BE2C (cell line): ENCODE measurements at regions not wholly inside any gene's neighbourhood (a gene's known extent, or its start where the extent isn't known, plus 50 kb on each side); places are given as distances from the start of the nearest gene placed in this dataset.
A peak's percentile ranks its signal among the peaks of the same experiment; 100 is the strongest.

Experiments
- DNase-seq: peaks from one replicate; pipeline ENCODE4 v3.0.0-alpha.2; 2020
- H3K27me3 ChIP-seq: fragments of 250-450 bp; sonication (Bioruptor Pico); 2 replicates; pipeline ENCODE4 v1.5.1; 2020; ENCODE audit warnings: mild to moderate bottlenecking
- H3K36me3 ChIP-seq: fragments of 250-450 bp; sonication (Bioruptor Pico); 2 replicates; pipeline ENCODE4 v1.5.1; 2020; ENCODE audit warnings: mild to moderate bottlenecking
- H3K4me1 ChIP-seq: fragments of 250-450 bp; sonication (Bioruptor Pico); 2 replicates; pipeline ENCODE4 v1.5.1; 2020
- H3K4me3 ChIP-seq: 2 replicates; pipeline ENCODE4 v1.5.1; 2011; ENCODE audit warnings: low read depth, low read length
- H3K9me3 ChIP-seq: fragments of 250-450 bp; sonication (Bioruptor Pico); 2 replicates; pipeline ENCODE4 v1.5.1; 2020
- CTCF ChIP-seq: IDR thresholded peaks from 2 replicates; pipeline ENCODE4 v1.5.1; 2012; ENCODE audit warnings: mild to moderate bottlenecking, low read depth, low read length

DNA sequence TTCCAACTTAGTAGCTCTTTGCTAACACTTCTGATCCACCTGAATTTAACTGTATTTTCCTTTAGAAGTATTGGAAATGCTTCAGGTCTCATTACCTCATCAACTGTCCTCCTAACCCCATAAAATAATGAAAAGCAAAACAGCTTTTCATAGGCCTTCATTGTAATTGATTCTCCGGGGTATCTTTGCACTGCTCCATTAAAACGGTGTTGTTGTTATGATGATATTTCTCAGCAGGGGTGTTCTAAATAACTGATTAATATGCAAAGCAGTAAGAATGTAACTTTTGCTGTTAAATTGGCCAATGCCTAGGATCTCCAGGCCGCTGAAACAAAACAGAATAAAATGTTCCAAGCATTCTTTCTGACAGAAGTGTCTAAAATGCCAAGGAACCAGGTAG is 1983.2 kb downstream of the EFNA5 start:
- no peak for TF ChIP-seq CTCF
- peaks cover 11% of the 10 kb centered on the region for H3K4me1 ChIP-seq
- no peak for DNase-seq
- H3K9me3 ChIP-seq, result no peaks in the 10 kb centered on the region
- no peaks in the 10 kb centered on the region for H3K36me3 ChIP-seq
- H3K4me3 ChIP-seq, result no peak overlapping the region
- H3K27me3 ChIP-seq, result no peaks in the 10 kb centered on the region

DNA sequence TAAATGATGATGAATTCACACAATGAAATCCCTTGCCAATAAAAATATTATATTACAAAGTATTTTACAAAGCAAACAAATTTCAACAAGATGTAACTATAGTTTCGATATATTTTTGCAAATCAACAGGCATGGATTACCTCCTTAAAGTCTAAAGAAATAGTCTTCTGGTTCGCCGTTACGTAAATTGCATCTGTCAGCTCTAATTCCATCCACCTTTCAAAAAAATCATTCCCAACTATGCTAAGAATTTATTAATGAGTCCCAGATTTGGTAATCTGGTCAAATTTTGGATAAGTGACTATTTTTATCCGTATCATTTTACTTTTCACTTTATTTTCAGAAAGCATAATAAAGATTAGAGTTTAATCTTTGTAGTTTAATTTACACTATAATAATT is 1984.9 kb downstream of the EFNA5 start:
- Histone ChIP-seq H3K9me3 (no peaks in the 10 kb centered on the region), H3K27me3 (no peaks in the 10 kb centered on the region), H3K36me3 (no peaks in the 10 kb centered on the region), H3K4me1 (peaks cover 12% of the 10 kb centered on the region), H3K4me3 (no peak overlapping the region)
- no peak for DNase-seq
- no peak for TF ChIP-seq CTCF

DNA sequence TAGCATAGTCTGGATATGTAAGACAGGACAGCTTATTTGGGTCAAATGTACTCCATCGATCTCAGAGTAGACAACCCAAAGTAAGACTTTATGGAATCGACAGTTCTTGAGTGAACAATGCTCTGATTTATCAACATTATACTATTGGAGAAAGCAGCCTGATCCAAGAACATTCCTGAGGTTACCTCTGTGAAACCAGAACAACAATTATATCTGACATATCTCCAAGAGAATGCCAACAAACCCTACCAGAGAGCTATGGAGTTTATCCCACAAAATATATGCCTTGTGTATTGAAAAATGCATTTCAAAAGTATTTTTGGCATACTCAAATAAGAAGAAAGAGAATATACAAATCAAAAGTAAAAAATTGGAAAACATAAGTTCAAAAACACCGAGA is 1985.9 kb downstream of the EFNA5 start:
- Histone ChIP-seq H3K36me3 (no peaks in the 10 kb centered on the region), H3K27me3 (no peaks in the 10 kb centered on the region), H3K4me3 (no peak overlapping the region), H3K4me1 (peaks cover 23% of the 10 kb centered on the region), H3K9me3 (no peaks in the 10 kb centered on the region)
- DNase-seq, result no peak
- TF ChIP-seq CTCF, result no peak

DNA sequence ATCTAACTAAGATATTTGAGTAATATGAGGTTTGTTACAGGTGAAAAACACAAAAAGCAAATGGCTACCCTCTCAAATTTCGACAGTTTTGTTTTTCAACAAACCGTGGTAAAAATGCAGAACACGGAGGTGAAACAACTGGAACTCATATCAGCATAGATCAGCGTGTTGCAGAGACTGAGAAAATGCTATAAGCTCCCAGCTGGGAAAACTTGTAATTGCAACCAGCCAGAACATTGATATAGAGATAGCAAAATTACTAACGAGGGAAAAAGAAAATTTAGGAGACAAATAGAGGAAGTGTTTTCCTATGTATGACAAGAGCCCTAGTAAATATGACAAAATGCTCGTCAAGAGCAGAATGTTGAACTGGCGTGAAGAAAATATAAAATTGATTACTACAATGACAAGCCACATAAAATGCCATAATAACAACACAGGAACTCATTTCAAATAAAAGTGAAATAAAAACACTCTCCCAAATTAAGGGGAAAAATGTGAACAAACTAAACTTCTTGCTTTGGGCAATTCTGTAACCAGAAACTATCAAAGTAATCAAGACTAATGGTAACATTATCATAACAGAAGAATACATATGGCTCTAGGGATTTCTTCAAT is 1989.8 kb downstream of the EFNA5 start:
- TF ChIP-seq CTCF, result no peak
- H3K27me3 ChIP-seq, result no peaks in the 10 kb centered on the region

GRCh38 chr5:105677291-105677690 is 1993.4 kb downstream of the EFNA5 start:
- Histone ChIP-seq H3K9me3 (no peaks in the 10 kb centered on the region), H3K4me3 (no peak overlapping the region), H3K4me1 (peaks cover 14% of the 10 kb centered on the region), H3K27me3 (no peaks in the 10 kb centered on the region), H3K36me3 (no peaks in the 10 kb centered on the region)
- TF ChIP-seq CTCF, result no peak
- DNase-seq, result no peak

More for the DNA sequence above, 1989.8 kb downstream of the EFNA5 start:
- DNase-seq, result no peak
- peaks cover 14% of the 10 kb centered on the region for H3K4me1 ChIP-seq
- H3K9me3 ChIP-seq, result no peaks in the 10 kb centered on the region
- H3K4me3 ChIP-seq, result peak overlapping the region; percentile 12; the same call in 1 of the 2 replicates
- H3K36me3 ChIP-seq, result no peaks in the 10 kb centered on the region

- Histone ChIP-seq H3K27me3 (no peaks in the 10 kb centered on the region), H3K4me3 (no peak overlapping the region), H3K9me3 (no peaks in the 10 kb centered on the region), H3K4me1 (peaks cover 2% of the 10 kb centered on the region), H3K36me3 (no peaks in the 10 kb centered on the region)
- no peak for DNase-seq
- no peak for TF ChIP-seq CTCF
These were observed 2000.1 kb downstream of the EFNA5 start for GRCh38 chr5:105670596-105670995.
